Parathyroid adenoma (tissue), 2 donors: ENCODE measurements at regions not wholly inside any gene's neighbourhood (a gene's known extent, or its start where the extent isn't known, plus 50 kb on each side); places are given as distances from the start of the nearest gene placed in this dataset.

ENCODE experiments used
- H2AFZ ChIP-seq: fragments of 300-600 bp; sonication (generic); one replicate; pipeline ENCODE4 v1.7.0; 2017; ENCODE audit warnings: antibody characterized with exemption, mild to moderate bottlenecking
- H3K27ac ChIP-seq: fragments of 300-600 bp; sonication (generic); one replicate; pipeline ENCODE4 v1.7.0; 2017
- H3K27me3 ChIP-seq: fragments of 300-600 bp; sonication (generic); one replicate; pipeline ENCODE4 v1.7.0; 2017; ENCODE audit warnings: low read length; ENCODE audit not compliant: control insufficient read depth, insufficient read depth
- H3K36me3 ChIP-seq: fragments of 300-600 bp; sonication (generic); one replicate; pipeline ENCODE4 v1.7.0; 2017; ENCODE audit warnings: low read length; ENCODE audit not compliant: control insufficient read depth, insufficient read depth
- H3K4me1 ChIP-seq: fragments of 300-600 bp; sonication (generic); one replicate; pipeline ENCODE4 v1.7.0; 2017; ENCODE audit warnings: control low read depth
- H3K4me2 ChIP-seq: fragments of 300-600 bp; sonication (generic); one replicate; pipeline ENCODE4 v1.7.0; 2017; ENCODE audit warnings: low read length
- H3K4me3 ChIP-seq: fragments of 300-600 bp; sonication (generic); one replicate; pipeline ENCODE4 v1.7.0; 2017; ENCODE audit warnings: low read depth, low read length
- H3K79me2 ChIP-seq: fragments of 300-600 bp; sonication (generic); one replicate; pipeline ENCODE4 v1.7.0; 2017; ENCODE audit warnings: control low read depth
- H3K9ac ChIP-seq: fragments of 300-600 bp; sonication (generic); one replicate; pipeline ENCODE4 v1.7.0; 2017; ENCODE audit warnings: mild to moderate bottlenecking
- H3K9me3 ChIP-seq: fragments of 300-600 bp; sonication (generic); one replicate; pipeline ENCODE4 v1.7.0; 2017; ENCODE audit warnings: low read length; ENCODE audit not compliant: control insufficient read depth
- TF ChIP-seq, protein P1 (sequence below): fragments of 300-600 bp; sonication (generic); IDR thresholded peaks from one replicate; pipeline ENCODE4 v1.7.0; 2017; ENCODE audit warnings: antibody characterized with exemption, mild to moderate bottlenecking
- donor health status: primary hyperparathyroidism.

DNA sequence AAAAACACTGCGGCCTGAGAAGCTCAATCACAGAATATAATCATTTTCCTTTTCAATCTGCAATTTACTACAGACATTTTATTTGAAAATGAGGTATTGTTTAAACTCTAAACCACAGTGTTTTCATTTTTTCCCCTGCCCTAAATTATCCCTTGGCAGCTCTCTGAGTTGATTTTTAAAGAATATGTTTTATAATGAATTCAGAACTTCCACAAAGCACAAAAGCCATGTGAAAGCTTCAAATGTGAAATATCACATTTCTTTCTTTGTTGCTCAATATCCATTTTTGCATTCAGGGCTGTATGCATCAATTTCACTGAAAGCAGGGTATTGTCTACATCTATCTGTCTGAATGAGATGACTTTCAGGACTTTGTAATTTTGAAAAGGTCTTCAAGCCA, 813.6 kb upstream of the ALCAM start:
- H3K27me3 ChIP-seq = no peaks in the 10 kb centered on the region
- TF ChIP-seq, protein P1, sequence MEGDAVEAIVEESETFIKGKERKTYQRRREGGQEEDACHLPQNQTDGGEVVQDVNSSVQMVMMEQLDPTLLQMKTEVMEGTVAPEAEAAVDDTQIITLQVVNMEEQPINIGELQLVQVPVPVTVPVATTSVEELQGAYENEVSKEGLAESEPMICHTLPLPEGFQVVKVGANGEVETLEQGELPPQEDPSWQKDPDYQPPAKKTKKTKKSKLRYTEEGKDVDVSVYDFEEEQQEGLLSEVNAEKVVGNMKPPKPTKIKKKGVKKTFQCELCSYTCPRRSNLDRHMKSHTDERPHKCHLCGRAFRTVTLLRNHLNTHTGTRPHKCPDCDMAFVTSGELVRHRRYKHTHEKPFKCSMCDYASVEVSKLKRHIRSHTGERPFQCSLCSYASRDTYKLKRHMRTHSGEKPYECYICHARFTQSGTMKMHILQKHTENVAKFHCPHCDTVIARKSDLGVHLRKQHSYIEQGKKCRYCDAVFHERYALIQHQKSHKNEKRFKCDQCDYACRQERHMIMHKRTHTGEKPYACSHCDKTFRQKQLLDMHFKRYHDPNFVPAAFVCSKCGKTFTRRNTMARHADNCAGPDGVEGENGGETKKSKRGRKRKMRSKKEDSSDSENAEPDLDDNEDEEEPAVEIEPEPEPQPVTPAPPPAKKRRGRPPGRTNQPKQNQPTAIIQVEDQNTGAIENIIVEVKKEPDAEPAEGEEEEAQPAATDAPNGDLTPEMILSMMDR = no peak
- H3K4me3 ChIP-seq = no peak overlapping the region
- H3K27ac ChIP-seq = no peak overlapping the region
- H3K9me3 ChIP-seq = no peaks in the 10 kb centered on the region
- H2AFZ ChIP-seq = no peak overlapping the region
- no peak overlapping the region for H3K4me2 ChIP-seq
- H3K9ac ChIP-seq = no peak overlapping the region
- no peaks in the 10 kb centered on the region for H3K36me3 ChIP-seq
- H3K4me1 ChIP-seq = peaks cover 14% of the 10 kb centered on the region
- no peaks in the 10 kb centered on the region for H3K79me2 ChIP-seq

DNA sequence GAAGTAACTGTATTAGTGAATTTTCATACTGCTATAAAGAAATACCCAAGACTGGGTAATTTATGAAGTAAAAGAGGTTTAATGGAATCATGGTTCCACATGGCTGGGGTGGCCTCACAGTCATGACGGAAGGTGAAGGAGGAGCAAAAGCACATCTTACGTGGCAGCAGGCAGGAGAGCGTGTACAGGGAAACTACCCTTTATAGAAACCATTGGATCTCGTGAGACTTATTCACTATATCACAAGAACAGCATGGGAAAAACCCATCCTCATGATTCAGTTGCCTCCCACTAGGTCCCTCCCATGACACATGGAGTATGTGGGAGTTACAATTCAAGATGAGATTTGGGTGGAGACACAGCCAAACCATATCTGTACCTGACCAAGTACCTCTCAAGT, 812.3 kb upstream of the ALCAM start:
- Histone ChIP-seq H3K27ac (no peak overlapping the region), H2AFZ (no peak overlapping the region), H3K36me3 (no peaks in the 10 kb centered on the region), H3K9me3 (no peaks in the 10 kb centered on the region), H3K27me3 (no peaks in the 10 kb centered on the region), H3K4me1 (peaks cover 10% of the 10 kb centered on the region), H3K4me3 (no peak overlapping the region), H3K4me2 (no peak overlapping the region), H3K79me2 (no peaks in the 10 kb centered on the region), H3K9ac (no peak overlapping the region)
- TF ChIP-seq, protein P1 = no peak

DNA sequence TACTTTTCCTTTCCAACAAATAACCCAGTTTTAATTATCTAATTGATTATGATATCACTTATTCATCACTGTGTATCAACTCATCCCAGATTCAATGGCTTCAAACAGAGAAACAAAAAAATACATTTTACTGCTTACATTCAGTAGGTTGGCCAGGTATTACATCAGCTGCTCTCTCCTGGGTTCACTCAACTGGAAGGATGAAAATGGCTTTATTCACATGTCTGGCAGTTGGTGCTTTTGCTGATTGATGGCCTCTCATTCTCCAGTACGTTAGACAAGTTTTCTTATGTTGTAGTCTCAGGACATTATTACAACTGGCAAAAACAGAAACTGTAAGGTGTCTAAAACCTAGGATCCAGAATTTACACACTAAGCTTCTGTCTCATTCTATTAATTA, 811.0 kb upstream of the ALCAM start:
- Histone ChIP-seq H3K27me3 (no peaks in the 10 kb centered on the region), H3K79me2 (no peaks in the 10 kb centered on the region), H3K27ac (peak overlapping the region; percentile 73), H3K9ac (no peak overlapping the region), H3K4me3 (no peak overlapping the region), H3K36me3 (no peaks in the 10 kb centered on the region), H3K4me1 (peaks cover 10% of the 10 kb centered on the region), H2AFZ (peak overlapping the region; percentile 33), H3K4me2 (no peak overlapping the region), H3K9me3 (no peaks in the 10 kb centered on the region)
- TF ChIP-seq, protein P1 = no peak

DNA sequence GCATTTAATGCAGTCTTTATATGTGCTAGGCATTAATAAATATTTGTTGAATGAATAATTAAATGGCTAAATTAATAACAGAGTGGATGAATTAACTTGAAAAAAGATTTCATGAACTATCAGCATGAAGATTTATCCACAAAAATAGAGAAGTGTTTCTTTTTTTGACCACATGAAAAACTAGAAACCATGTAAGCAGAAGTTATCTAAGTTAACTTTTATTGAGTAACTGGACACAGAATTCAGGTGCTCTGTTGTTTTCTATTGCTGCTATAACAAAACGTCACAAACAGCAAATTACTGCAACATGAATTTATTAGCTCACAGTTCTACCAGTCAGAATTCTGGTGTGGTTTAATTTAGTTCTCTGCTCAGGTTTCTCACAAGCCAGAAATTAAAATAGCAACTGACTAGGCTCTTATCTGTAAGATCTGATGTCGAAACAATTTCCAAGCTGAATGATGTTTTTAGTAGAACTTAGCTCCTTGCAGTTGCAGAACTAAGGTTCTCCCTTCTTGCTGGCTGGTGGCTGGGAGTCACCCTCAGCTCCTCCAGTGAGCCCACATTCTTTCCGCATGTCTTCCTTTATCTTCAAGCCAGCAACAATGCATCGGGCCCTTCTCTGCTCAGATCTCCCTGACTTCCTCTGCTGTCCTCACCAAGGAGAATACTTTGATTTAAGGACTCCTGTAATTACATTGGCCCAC, 810.2 kb upstream of the ALCAM start:
- Histone ChIP-seq H3K9ac (no peak overlapping the region), H3K79me2 (no peaks in the 10 kb centered on the region), H3K4me2 (peak overlapping the region; percentile 37), H3K36me3 (no peaks in the 10 kb centered on the region), H3K4me3 (no peak overlapping the region), H3K27ac (peak overlapping the region; percentile 73), H2AFZ (peak overlapping the region; percentile 61), H3K9me3 (no peaks in the 10 kb centered on the region), H3K4me1 (peaks cover 10% of the 10 kb centered on the region), H3K27me3 (no peaks in the 10 kb centered on the region)
- TF ChIP-seq, protein P1 = no peak

DNA sequence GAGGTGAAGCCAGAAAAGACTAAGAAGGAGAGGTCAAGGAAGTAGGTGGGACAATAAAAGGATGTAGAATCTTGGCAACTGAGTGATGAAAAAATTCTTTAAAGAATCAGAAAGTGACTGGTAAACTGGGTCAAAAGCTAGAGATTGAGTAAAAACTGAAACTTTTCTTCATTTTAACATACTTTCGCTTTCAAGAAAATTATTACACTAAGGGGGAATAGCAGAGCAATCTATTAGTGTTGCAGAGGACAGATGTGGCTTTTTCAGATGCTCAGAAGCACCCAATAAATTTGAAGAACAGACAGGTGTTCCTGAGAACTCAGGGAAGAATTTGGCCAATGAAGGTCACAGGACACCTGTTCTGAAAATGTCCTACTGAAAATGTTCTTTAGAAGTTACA, 805.4 kb upstream of the ALCAM start:
- H3K9ac ChIP-seq = no peak overlapping the region

More for the DNA sequence above, 805.4 kb upstream of the ALCAM start:
- no peak overlapping the region for H3K4me3 ChIP-seq
- H3K79me2 ChIP-seq = no peaks in the 10 kb centered on the region
- no peak overlapping the region for H2AFZ ChIP-seq
- no peaks in the 10 kb centered on the region for H3K9me3 ChIP-seq
- TF ChIP-seq, protein P1 = no peak
- H3K36me3 ChIP-seq = no peaks in the 10 kb centered on the region
- H3K4me1 ChIP-seq = peaks cover 4% of the 10 kb centered on the region
- no peak overlapping the region for H3K4me2 ChIP-seq
- no peaks in the 10 kb centered on the region for H3K27me3 ChIP-seq
- H3K27ac ChIP-seq = no peak overlapping the region
